ENCODE measurements at regions not wholly inside any gene's neighbourhood (a gene's known extent, or its start where the extent isn't known, plus 50 kb on each side); places are given as distances from the start of the nearest gene placed in this dataset.

DNA sequence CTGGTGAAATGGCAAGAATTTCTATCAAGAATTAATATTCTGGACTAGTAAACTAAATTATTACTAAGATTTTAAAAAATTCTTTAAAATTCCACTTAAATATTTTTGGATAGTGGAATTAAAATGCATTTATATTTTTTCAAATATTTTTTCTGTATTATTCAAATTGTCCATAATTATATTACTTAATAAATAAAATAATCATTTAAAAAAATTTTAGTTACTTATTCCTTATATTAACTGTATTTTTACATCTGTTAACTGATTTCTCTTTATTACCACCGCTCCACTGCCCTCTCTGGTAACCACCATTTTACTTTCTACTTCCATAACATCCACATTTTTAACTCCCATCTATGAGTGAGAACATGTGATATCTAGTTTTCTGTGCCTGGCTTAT lies 828.4 kb downstream of the VGLL3 start (continued):
- TF ChIP-seq, protein P1, sequence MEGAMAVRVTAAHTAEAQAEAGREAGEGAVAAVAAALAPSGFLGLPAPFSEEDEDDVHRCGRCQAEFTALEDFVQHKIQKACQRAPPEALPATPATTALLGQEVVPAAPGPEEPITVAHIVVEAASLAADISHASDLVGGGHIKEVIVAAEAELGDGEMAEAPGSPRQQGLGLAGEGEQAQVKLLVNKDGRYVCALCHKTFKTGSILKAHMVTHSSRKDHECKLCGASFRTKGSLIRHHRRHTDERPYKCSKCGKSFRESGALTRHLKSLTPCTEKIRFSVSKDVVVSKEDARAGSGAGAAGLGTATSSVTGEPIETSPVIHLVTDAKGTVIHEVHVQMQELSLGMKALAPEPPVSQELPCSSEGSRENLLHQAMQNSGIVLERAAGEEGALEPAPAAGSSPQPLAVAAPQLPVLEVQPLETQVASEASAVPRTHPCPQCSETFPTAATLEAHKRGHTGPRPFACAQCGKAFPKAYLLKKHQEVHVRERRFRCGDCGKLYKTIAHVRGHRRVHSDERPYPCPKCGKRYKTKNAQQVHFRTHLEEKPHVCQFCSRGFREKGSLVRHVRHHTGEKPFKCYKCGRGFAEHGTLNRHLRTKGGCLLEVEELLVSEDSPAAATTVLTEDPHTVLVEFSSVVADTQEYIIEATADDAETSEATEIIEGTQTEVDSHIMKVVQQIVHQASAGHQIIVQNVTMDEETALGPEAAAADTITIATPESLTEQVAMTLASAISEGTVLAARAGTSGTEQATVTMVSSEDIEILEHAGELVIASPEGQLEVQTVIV (IDR thresholded peaks at IDR 0.05; ENCODE audit: borderline replicate concordance, partially characterized antibody): no peak
- no peak for TF ChIP-seq SP1 (IDR thresholded peaks at IDR 0.05; ENCODE audit: low read depth, low read length)

GRCh38 chr3:86161493-86161892 lies 829.5 kb downstream of the VGLL3 start:
- Histone ChIP-seq H4K20me1 (ENCODE audit: control insufficient read depth, insufficient read depth) (no peaks in the 10 kb centered on the region), H3K27me3 (replicated peaks in 1 of 2; ENCODE audit: control insufficient read depth in 2 of 2, insufficient read depth in 2 of 2, low read length in 1 of 2) (no peaks in the 10 kb centered on the region), H3K36me3 (ENCODE audit: control insufficient read depth in 2 of 2, insufficient read depth in 2 of 2, low read length in 1 of 2) (no peaks in the 10 kb centered on the region), H3K27ac (ENCODE audit: control insufficient read depth, insufficient read depth) (no peak overlapping the region), H3K4me3 (no peak overlapping the region), H3K9ac (ENCODE audit: control insufficient read depth, insufficient read depth, low read length) (no peak overlapping the region), H3K4me2 (ENCODE audit: control insufficient read depth, insufficient read depth) (no peak overlapping the region), H3K4me1 (ENCODE audit: control insufficient read depth, insufficient read depth, low read length) (no peaks in the 10 kb centered on the region), H3K79me2 (ENCODE audit: control insufficient read depth, insufficient read depth, low read length) (no peaks in the 10 kb centered on the region), H2AFZ (ENCODE audit: control insufficient read depth, low read depth, low read length) (no peak overlapping the region), H3K9me3 (replicated peaks; ENCODE audit: control insufficient read depth, insufficient read depth, low read length) (no peaks in the 10 kb centered on the region)
- ChIA-PET RAD21 (ENCODE audit: unreplicated experiment) (no interaction called here), CTCF (no interaction called here), SMC1A (ENCODE audit: uncharacterized antibody, unreplicated experiment) (no interaction called here), POLR2A (no interaction called here)
- ATAC-seq (no peak), FAIRE-seq (no peak), DNase-seq (ENCODE audit: low read depth, low spot score) (no peak)
- BruUV-seq (replicated peaks): no TSS peak
- in situ Hi-C loops (cut with MboI) (no loop called here), intact Hi-C loops (cut with micrococcal nuclease; ENCODE audit: unreplicated experiment) (no loop called here)
- 10% methylated on average over 7 of the region's 7 CpGs for WGBS (ENCODE audit: insufficient coverage, insufficient replicate concordance, low lambda C conversion rate, missing lambda C conversion rate)
- no peak for TF ChIP-seq NFIC (IDR thresholded peaks at IDR 0.05; ENCODE audit: low read depth, low read length)
- TF ChIP-seq FOXM1 (IDR thresholded peaks at IDR 0.05; ENCODE audit: low read depth, low read length): no peak
- no peak for TF ChIP-seq ZSCAN29 (IDR thresholded peaks at IDR 0.05)
- no peak for TF ChIP-seq CEBPZ (IDR thresholded peaks at IDR 0.05; ENCODE audit: low read depth, low read length)
- no peak for TF ChIP-seq ASH2L (IDR thresholded peaks at IDR 0.05; ENCODE audit: borderline replicate concordance, low read depth)
- TF ChIP-seq SPI1 (IDR thresholded peaks at IDR 0.05; ENCODE audit: borderline replicate concordance, insufficient read depth, low read depth, low read length): no peak
- TF ChIP-seq, protein P2, sequence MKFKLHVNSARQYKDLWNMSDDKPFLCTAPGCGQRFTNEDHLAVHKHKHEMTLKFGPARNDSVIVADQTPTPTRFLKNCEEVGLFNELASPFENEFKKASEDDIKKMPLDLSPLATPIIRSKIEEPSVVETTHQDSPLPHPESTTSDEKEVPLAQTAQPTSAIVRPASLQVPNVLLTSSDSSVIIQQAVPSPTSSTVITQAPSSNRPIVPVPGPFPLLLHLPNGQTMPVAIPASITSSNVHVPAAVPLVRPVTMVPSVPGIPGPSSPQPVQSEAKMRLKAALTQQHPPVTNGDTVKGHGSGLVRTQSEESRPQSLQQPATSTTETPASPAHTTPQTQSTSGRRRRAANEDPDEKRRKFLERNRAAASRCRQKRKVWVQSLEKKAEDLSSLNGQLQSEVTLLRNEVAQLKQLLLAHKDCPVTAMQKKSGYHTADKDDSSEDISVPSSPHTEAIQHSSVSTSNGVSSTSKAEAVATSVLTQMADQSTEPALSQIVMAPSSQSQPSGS (IDR thresholded peaks at IDR 0.05; ENCODE audit: low read length): no peak
- TF ChIP-seq, protein P1 (IDR thresholded peaks at IDR 0.05; ENCODE audit: borderline replicate concordance, partially characterized antibody): no peak
- no peak for TF ChIP-seq SMARCA5 (IDR thresholded peaks at IDR 0.05)
- no peak for TF ChIP-seq ATF7 (IDR thresholded peaks at IDR 0.05; ENCODE audit: low read depth)
- no peak for TF ChIP-seq MYB (IDR thresholded peaks at IDR 0.05; ENCODE audit: borderline replicate concordance, low read depth, low read length)
- no peak for TF ChIP-seq NFYB (IDR thresholded peaks at IDR 0.05; ENCODE audit: insufficient read depth, low read depth, low read length)
- TF ChIP-seq MXI1 (IDR thresholded peaks at IDR 0.05; ENCODE audit: low read depth, low read length): no peak
